ENCODE measurements at regions not wholly inside any gene's neighbourhood (a gene's known extent, or its start where the extent isn't known, plus 50 kb on each side); places are given as distances from the start of the nearest gene placed in this dataset.

GRCh38 chr4:170724191-170724590 lies 634.4 kb upstream of the AADAT start:
- no peak for TF ChIP-seq EZH2 (IDR thresholded peaks at IDR 0.05; ENCODE audit: borderline replicate concordance, insufficient read depth, low read depth, low read length, poor library complexity, severe bottlenecking)
- TF ChIP-seq CTCF (IDR thresholded peaks at IDR 0.05) = no peak
